Kidney (tissue), 13 donors: ENCODE measurements at regions not wholly inside any gene's neighbourhood (a gene's known extent, or its start where the extent isn't known, plus 50 kb on each side); places are given as distances from the start of the nearest gene placed in this dataset.

ENCODE experiments used
- DNase-seq, 5 donors: peaks; one replicate each; pipeline ENCODE4 v3.0.0-alpha.2; 2013 to 2020
- FAIRE-seq: peaks from 2 replicates; lab custom pipeline; 2012; peaks lifted over from hg19 to GRCh38; lab: Jason Lieb, UNC
- H3K27ac ChIP-seq, 2 donors: one replicate each; pipeline ENCODE4 v1.7.0; 2013; ENCODE audit warnings: low read depth in 2 of 2, low read length in 2 of 2, inconsistent platforms in 1 of 2
- H3K27me3 ChIP-seq: one replicate; pipeline ENCODE4 v1.7.1; 2013; ENCODE audit warnings: low read length, inconsistent platforms; ENCODE audit not compliant: control insufficient read depth, insufficient read depth
- H3K36me3 ChIP-seq, 3 donors: one replicate each; pipeline versions ENCODE4 v1.7.0 to v1.7.1; 2013; ENCODE audit warnings: low read length in 3 of 3, control low read depth in 1 of 3, inconsistent platforms in 1 of 3; ENCODE audit not compliant: insufficient read depth in 3 of 3, control insufficient read depth in 2 of 3
- H3K4me1 ChIP-seq, 3 donors: one replicate each; pipeline versions ENCODE4 v1.7.0 to v1.7.1; 2013; ENCODE audit warnings: low read length in 3 of 3, inconsistent platforms in 1 of 3, low read depth in 1 of 3; ENCODE audit not compliant: control insufficient read depth in 2 of 3, insufficient read depth in 2 of 3
- H3K4me3 ChIP-seq, 3 donors: one replicate each; pipeline versions ENCODE4 v1.7.0 to v1.8.1; 2013; ENCODE audit warnings: low read length in 3 of 3, control low read depth in 1 of 3, inconsistent platforms in 1 of 3
- H3K9ac ChIP-seq, 3 donors: one replicate each; pipeline versions ENCODE4 v1.7.0 to v1.7.1; 2013; ENCODE audit warnings: low read length in 3 of 3, control low read depth in 1 of 3, inconsistent platforms in 1 of 3
- H3K9me3 ChIP-seq, 3 donors: one replicate each; pipeline versions ENCODE4 v1.7.0 to v1.7.1; 2013; ENCODE audit warnings: low read length in 3 of 3, control low read depth in 1 of 3, inconsistent platforms in 1 of 3; ENCODE audit not compliant: control insufficient read depth in 2 of 3, insufficient read depth in 1 of 3
- CTCF ChIP-seq: IDR thresholded peaks from 3 replicates; pipeline ENCODE4 v1.5.1; 2012; ENCODE audit warnings: mild to moderate bottlenecking, moderate library complexity, borderline replicate concordance; ENCODE audit not compliant: insufficient read depth; ENCODE audit errors: extremely low read depth
- intact Hi-C: fragments of 100-400 bp; cut with DNase I; formaldehyde crosslinking; loops from one replicate; pipeline ENCODE4 v1.11.1; 2022
- donor health status: control.
- donor health status: control.
- donor health status: control.
- donor health status: control.
- donor health status: control.
- donor health status: DM: yes; HTN: yes; CAD: no.
- donor health status: Normal renal cell carcinoma (clear cell type).

GRCh38 chr11:70883973-70884623 lies 368.3 kb downstream of the SHANK2 start:
- H3K36me3 ChIP-seq: peaks cover 0 to 2% (median 0%) of the 10 kb centered on the region in 3 donors
- no peak overlapping the region for H3K4me3 ChIP-seq
- intact Hi-C loops: no loop called here
- no peak overlapping the region for H3K27ac ChIP-seq
- H3K9ac ChIP-seq: no peak overlapping the region
- no peaks in the 10 kb centered on the region for H3K9me3 ChIP-seq
- no peaks in the 10 kb centered on the region for H3K27me3 ChIP-seq
- FAIRE-seq: no peak
- no peaks in the 10 kb centered on the region for H3K4me1 ChIP-seq
- TF ChIP-seq CTCF: no peak
- DNase-seq: peak in 2 of 5 donors; percentile 42 to 79

GRCh38 chr11:70885281-70886231 lies 366.8 kb downstream of the SHANK2 start:
- no peak for TF ChIP-seq CTCF
- no peak overlapping the region for H3K4me3 ChIP-seq
- peak; percentile 58 to 82 (median 64) for DNase-seq
- peaks cover 0 to 2% (median 0%) of the 10 kb centered on the region in 3 donors for H3K36me3 ChIP-seq
- no peaks in the 10 kb centered on the region for H3K27me3 ChIP-seq
- FAIRE-seq: no peak
- no peaks in the 10 kb centered on the region for H3K9me3 ChIP-seq
- no peaks in the 10 kb centered on the region for H3K4me1 ChIP-seq
- intact Hi-C loops: no loop called here
- no peak overlapping the region for H3K9ac ChIP-seq
- H3K27ac ChIP-seq: no peak overlapping the region

GRCh38 chr11:70886256-70886655 lies 366.1 kb downstream of the SHANK2 start:
- peaks cover 0 to 2% (median 0%) of the 10 kb centered on the region in 3 donors for H3K36me3 ChIP-seq
- no peak overlapping the region for H3K4me3 ChIP-seq
- FAIRE-seq: no peak
- no peak overlapping the region for H3K9ac ChIP-seq
- H3K4me1 ChIP-seq: no peaks in the 10 kb centered on the region
- DNase-seq: no peak
- intact Hi-C loops: no loop called here
- H3K9me3 ChIP-seq: no peaks in the 10 kb centered on the region
- no peaks in the 10 kb centered on the region for H3K27me3 ChIP-seq
- H3K27ac ChIP-seq: no peak overlapping the region
- TF ChIP-seq CTCF: no peak
